ENCODE measurements at regions not wholly inside any gene's neighbourhood (a gene's known extent, or its start where the extent isn't known, plus 50 kb on each side); places are given as distances from the start of the nearest gene placed in this dataset.
"Not testable (repeated sequence)": the region's sequence is repeated elsewhere in the genome, so short reads cannot be mapped to it uniquely, and the experiment has no call there.

DNA sequence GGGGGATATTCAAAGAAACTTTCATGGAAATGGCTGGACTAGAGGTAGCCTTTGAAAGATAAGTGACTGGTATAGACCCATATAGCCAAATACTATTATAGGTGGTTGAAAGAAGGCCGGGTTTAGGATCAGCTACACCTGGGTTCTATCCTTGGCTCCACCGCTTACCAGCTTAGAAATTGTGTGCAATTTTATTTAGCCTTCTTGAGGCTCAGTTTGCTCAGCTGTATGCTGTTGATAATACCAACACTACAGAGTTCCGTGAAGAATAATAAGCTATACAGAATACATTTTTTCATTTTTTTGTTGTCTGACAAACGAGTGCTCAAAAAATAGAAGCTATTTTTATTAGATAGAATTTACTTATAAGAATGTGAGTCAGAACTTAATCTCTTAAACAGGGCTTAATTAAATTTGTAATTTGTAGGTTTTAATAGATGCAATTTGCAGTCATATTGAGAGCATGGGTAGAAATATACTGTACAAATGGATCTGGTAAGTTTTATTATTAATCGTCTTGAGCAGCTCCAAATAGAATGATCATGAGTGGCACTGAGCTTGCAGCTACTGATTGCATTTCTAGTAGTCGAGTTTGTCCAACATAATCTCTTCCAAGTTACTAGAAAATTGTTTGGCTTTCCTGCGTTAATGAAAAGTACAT, 164.3 kb upstream of the PHYHIPL start:
- peaks cover 3% of the 10 kb centered on the region for H3K27me3 Mint-ChIP-seq
- H3K27ac Mint-ChIP-seq, result no peak overlapping the region
- H3K4me1 Mint-ChIP-seq, result no peaks in the 10 kb centered on the region
- no peaks in the 10 kb centered on the region for H3K36me3 Mint-ChIP-seq
- no peaks in the 10 kb centered on the region for H3K9me3 Mint-ChIP-seq
- no peak overlapping the region for H3K4me3 Mint-ChIP-seq

DNA sequence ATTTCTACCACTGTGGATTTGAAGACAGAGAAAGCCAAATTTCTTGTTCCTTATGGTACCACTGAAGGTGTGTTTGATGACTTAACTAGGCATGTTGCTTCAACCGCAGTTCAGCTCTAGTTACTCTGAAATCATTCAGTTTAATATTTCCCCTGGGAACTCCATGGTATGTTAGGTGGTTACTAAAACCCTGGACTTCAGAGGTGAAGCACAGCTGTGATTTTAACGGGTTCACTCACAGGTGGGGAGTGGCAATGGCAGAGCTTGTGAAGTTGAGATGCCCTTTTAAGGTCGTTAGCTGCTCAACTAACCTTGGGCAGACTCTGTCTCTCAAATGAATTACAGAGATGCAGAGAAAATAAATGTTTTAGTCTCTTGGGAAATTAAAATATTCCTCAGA, 163.6 kb upstream of the PHYHIPL start:
- H3K4me1 Mint-ChIP-seq, result no peaks in the 10 kb centered on the region
- H3K27me3 Mint-ChIP-seq, result peaks cover 6% of the 10 kb centered on the region
- H3K36me3 Mint-ChIP-seq, result no peaks in the 10 kb centered on the region
- no peaks in the 10 kb centered on the region for H3K9me3 Mint-ChIP-seq
- no peak overlapping the region for H3K27ac Mint-ChIP-seq
- H3K4me3 Mint-ChIP-seq, result no peak overlapping the region

DNA sequence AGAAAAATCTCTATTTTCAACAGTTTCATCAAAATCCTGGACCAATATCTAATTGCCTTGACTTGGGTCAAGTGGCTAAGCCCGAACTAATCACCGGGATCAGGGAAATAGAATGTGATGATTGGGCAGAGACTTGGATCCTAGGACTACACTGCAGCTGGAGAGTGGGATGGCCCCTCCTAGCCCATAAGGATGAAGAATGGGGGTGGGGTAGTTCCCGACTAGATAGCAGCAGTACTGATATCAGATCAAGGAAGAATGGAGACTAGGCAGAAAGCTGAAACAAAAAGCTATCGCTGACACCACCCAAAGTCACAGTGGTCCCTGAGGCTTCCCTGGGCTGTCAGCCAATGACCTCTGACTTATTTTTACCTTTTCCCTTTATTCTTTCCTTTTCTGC, 160.4 kb upstream of the PHYHIPL start:
- no peak overlapping the region for H3K27ac Mint-ChIP-seq
- no peaks in the 10 kb centered on the region for H3K4me1 Mint-ChIP-seq
- no peak overlapping the region for H3K4me3 Mint-ChIP-seq
- H3K9me3 Mint-ChIP-seq, result no peaks in the 10 kb centered on the region
- H3K27me3 Mint-ChIP-seq, result peaks cover 10% of the 10 kb centered on the region
- no peaks in the 10 kb centered on the region for H3K36me3 Mint-ChIP-seq

DNA sequence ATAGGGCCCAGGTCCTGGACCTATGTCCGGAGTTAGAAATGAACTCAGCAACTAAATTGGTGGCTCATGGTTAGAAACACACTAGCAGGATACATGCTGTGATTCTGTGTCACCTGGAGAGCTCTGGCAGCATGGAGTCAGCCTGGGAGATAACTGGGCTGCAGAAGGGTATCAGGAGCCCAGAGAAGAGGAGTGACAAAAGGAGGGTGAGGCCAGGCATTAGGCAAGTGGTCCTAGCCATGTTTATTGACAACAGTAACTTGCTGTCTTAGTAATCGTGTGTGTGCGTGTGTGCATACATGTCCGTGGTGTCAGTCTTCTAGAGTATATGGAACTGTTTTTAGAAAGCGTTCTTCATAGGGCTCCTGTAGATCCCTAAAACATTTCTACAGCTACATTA, 157.5 kb upstream of the PHYHIPL start:
- Mint-ChIP-seq H3K27ac (peak overlapping the region in 1 of 3 donors; percentile 79), H3K27me3 (peaks cover 10% of the 10 kb centered on the region), H3K36me3 (no peaks in the 10 kb centered on the region), H3K4me1 (no peaks in the 10 kb centered on the region), H3K4me3 (no peak overlapping the region), H3K9me3 (no peaks in the 10 kb centered on the region)

- Mint-ChIP-seq H3K9me3 (no peaks in the 10 kb centered on the region), H3K36me3 (no peaks in the 10 kb centered on the region), H3K27ac (no peak overlapping the region), H3K27me3 (peaks cover 10% of the 10 kb centered on the region), H3K4me3 (no peak overlapping the region), H3K4me1 (no peaks in the 10 kb centered on the region)
Measured at GRCh38 chr10:59019603-59020002, 156.8 kb upstream of the PHYHIPL start.

DNA sequence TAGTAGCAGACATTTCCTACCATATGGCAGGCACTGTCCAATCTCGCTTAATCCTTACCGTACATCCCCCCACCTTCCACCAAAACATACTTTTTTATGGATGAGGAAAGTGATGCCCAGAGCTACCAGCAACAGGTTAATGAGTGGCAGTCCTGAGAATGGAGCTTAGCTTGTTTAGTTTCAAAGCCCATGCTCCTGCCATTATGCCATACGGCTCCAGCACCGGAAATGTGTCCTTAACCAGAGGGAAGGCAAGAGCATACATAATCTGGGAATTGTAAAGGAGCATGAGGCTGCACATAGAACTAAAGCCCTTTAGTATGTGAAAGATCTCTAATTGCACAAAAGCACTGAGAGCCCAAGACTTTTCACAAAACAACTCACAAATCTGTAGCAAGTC, 155.9 kb upstream of the PHYHIPL start:
- Mint-ChIP-seq H3K27ac (no peak overlapping the region), H3K4me3 (no peak overlapping the region), H3K36me3 (no peaks in the 10 kb centered on the region), H3K4me1 (no peaks in the 10 kb centered on the region), H3K27me3 (peaks cover 7% of the 10 kb centered on the region), H3K9me3 (no peaks in the 10 kb centered on the region)

- no peak overlapping the region for H3K4me3 Mint-ChIP-seq
- no peak overlapping the region for H3K27ac Mint-ChIP-seq
- H3K4me1 Mint-ChIP-seq, result no peaks in the 10 kb centered on the region
- H3K36me3 Mint-ChIP-seq, result no peaks in the 10 kb centered on the region
- H3K27me3 Mint-ChIP-seq, result no peaks in the 10 kb centered on the region
- no peaks in the 10 kb centered on the region for H3K9me3 Mint-ChIP-seq
Measured at GRCh38 chr10:59025981-59026765, 150.3 kb upstream of the PHYHIPL start.

GRCh38 chr10:59027975-59028655, 148.3 kb upstream of the PHYHIPL start:
- no peaks in the 10 kb centered on the region for H3K36me3 Mint-ChIP-seq
- H3K27ac Mint-ChIP-seq, result no peak overlapping the region
- no peaks in the 10 kb centered on the region for H3K4me1 Mint-ChIP-seq
- H3K27me3 Mint-ChIP-seq, result no peaks in the 10 kb centered on the region
- H3K9me3 Mint-ChIP-seq, result no peaks in the 10 kb centered on the region
- H3K4me3 Mint-ChIP-seq, result no peak overlapping the region

DNA sequence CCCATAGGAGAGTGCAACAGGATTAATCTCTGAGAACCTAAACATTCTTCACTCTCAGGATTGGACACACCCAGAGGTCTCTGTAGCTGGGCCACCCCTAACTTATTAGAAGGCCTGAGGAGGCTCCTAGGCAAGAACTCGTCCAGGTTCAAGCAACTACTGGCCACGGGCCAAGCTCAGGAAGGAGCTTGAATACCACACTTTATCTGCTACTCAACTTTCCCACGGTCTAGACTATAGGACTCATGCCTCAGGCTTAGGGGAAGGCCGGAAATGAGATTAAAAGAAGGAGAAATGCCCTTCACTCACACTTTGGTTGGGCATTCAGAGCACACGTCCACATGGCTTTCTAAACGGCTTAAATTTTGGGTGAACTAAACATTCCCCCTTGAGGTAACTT, 142.8 kb upstream of the PHYHIPL start:
- Mint-ChIP-seq H3K4me3 (no peak overlapping the region), H3K4me1 (no peaks in the 10 kb centered on the region), H3K36me3 (no peaks in the 10 kb centered on the region), H3K27ac (no peak overlapping the region), H3K27me3 (peaks cover 1% of the 10 kb centered on the region), H3K9me3 (peaks cover 0 to 1% (median 0%) of the 10 kb centered on the region in 3 donors)

DNA sequence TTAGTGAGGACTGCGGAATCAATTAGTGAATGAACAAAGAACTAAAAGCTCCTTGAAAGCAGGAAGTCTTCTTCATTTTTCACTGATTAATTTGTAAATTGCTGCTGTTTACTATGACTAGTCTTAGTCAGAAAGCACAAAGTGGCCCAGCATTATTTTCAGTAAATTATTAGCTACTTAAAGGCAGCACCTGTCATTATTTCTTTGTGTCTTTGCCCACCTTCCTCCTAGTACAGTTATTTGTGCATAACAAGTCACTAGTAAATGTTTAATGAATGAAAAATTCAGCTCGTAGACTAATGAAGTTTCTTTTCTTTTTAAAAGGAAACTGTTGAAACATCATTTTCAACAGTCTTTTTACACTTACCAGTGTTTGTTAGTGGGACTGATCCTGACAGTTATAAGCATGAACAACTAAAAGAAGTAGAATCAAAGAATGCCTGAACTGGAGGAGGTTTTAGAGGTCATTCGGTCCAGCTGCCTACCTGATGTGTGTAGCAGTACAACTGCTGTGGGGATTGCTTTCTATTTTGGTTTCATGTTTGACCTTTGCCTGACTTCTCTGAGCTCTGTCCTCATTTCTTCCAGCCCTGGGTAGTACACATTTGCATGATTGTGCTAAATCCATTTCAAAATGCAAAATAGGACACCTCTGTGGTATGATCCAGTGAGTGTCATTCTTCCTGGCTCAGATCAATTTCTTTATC, 140.0 kb upstream of the PHYHIPL start:
- no peaks in the 10 kb centered on the region for H3K36me3 Mint-ChIP-seq
- no peak overlapping the region for H3K4me3 Mint-ChIP-seq
- H3K4me1 Mint-ChIP-seq, result no peaks in the 10 kb centered on the region
- H3K9me3 Mint-ChIP-seq, result peaks cover 0 to 4% (median 0%) of the 10 kb centered on the region in 3 donors
- H3K27me3 Mint-ChIP-seq, result peaks cover 1% of the 10 kb centered on the region
- no peak overlapping the region for H3K27ac Mint-ChIP-seq

DNA sequence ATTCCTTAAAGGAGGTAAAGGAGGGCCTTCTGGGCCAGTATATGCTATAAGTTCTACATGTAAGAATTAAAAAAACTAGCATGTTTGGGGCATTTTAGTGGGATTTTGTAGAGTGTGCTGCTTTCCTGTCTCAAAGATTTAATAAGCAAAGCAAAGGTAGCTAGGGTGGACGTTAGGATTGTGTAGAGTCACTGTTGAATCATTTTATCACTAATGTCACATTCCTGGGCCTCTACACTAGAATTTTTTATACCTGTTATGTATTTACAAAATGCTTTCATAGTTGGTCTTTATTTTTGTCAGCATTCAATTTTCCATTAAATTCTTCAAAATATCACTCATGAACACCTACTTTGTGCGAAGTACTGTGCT, 139.4 kb upstream of the PHYHIPL start:
- H3K9me3 Mint-ChIP-seq, result peaks cover 0 to 4% (median 0%) of the 10 kb centered on the region in 3 donors
- peaks cover 1% of the 10 kb centered on the region for H3K27me3 Mint-ChIP-seq
- H3K36me3 Mint-ChIP-seq, result no peaks in the 10 kb centered on the region
- H3K27ac Mint-ChIP-seq, result no peak overlapping the region
- no peak overlapping the region for H3K4me3 Mint-ChIP-seq
- no peaks in the 10 kb centered on the region for H3K4me1 Mint-ChIP-seq

DNA sequence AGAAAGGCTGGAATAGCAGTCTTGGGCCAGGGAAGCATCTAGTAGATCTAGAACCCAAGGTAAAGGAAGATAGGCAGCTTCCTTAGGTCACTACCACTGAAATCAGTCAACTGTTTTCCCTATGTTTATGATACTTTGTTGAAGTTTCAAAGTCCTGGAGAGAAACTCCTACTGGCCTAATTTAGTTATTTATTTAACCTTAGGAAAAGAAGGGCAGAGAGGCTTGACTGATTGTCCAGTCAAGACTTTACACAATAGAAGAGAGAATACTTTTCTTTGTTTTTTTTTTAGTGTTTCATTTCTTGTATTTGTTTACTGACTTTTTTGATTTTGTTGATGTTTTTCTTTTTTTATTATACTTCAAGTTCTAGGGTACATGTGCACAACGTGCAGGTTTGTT, 138.9 kb upstream of the PHYHIPL start:
- H3K27ac Mint-ChIP-seq, result no peak overlapping the region
- H3K9me3 Mint-ChIP-seq, result peaks cover 0 to 4% (median 1%) of the 10 kb centered on the region in 3 donors
- peaks cover 1% of the 10 kb centered on the region for H3K27me3 Mint-ChIP-seq
- H3K4me3 Mint-ChIP-seq, result no peak overlapping the region
- H3K4me1 Mint-ChIP-seq, result no peaks in the 10 kb centered on the region
- H3K36me3 Mint-ChIP-seq, result no peaks in the 10 kb centered on the region

DNA sequence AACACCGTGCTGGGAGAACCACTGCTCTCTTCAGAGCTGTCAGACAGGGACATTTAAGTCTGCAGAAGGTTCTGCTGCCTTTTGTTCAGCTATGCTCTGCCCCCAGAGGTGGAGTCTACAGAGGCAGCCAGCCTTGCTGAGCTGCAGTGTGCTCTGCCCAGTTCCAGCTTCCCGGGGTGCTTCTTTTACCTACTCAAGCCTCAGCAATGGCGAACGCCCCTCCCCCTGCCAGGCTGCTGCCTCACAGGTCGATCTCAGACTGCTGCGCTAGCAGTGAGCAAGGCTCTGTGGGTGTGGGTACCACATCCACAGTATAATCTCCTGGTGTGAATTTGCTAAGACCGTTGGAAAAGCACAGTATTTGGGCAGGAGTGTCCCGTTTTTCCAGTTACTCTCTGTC, 133.1 kb upstream of the PHYHIPL start:
- not testable (repeated sequence) for H3K27me3 Mint-ChIP-seq, H3K27ac Mint-ChIP-seq, H3K9me3 Mint-ChIP-seq, H3K36me3 Mint-ChIP-seq, H3K4me3 Mint-ChIP-seq, H3K4me1 Mint-ChIP-seq

DNA sequence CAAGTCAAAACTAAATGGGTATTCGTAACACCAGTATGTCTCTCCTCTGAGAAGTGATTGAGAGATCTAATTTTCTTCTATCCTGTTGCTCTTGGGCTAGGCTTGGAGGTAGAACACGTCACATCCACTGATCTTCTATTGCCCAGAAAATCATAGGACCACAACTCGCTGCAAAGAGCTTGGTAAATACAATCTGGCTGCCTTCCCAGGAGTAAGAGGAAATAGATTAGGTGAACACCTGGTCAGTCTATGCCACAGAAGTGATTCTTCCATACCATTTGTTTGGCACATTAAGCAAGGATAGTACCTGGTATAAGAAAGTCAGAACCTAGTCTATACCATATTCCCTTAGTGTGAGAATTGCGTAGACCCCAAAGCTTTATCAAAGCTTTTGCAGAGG, 129.3 kb upstream of the PHYHIPL start:
- H3K27me3 Mint-ChIP-seq, result peaks cover 2% of the 10 kb centered on the region
- no peaks in the 10 kb centered on the region for H3K36me3 Mint-ChIP-seq
- no peak overlapping the region for H3K27ac Mint-ChIP-seq
- H3K4me1 Mint-ChIP-seq, result peaks cover 0 to 11% (median 3%) of the 10 kb centered on the region in 3 donors
- H3K9me3 Mint-ChIP-seq, result peaks cover 2 to 15% (median 4%) of the 10 kb centered on the region in 3 donors
- no peak overlapping the region for H3K4me3 Mint-ChIP-seq

GRCh38 chr10:59047957-59048618, 128.4 kb upstream of the PHYHIPL start:
- Mint-ChIP-seq H3K9me3 (peaks cover 2 to 23% (median 2%) of the 10 kb centered on the region in 3 donors), H3K27ac (peak overlapping the region in 1 of 3 donors; percentile 50), H3K27me3 (peaks cover 2% of the 10 kb centered on the region), H3K4me3 (no peak overlapping the region), H3K36me3 (no peaks in the 10 kb centered on the region), H3K4me1 (peaks cover 0 to 11% (median 3%) of the 10 kb centered on the region in 3 donors)

Data from IgD-negative memory B cell (primary cell).